GM21723 (cell line): ENCODE measurements at regions not wholly inside any gene's neighbourhood (a gene's known extent, or its start where the extent isn't known, plus 50 kb on each side); places are given as distances from the start of the nearest gene placed in this dataset.
"Not testable (repeated sequence)": the region's sequence is repeated elsewhere in the genome, so short reads cannot be mapped to it uniquely, and the experiment has no call there.

Experiments
- ATAC-seq: cut with Tn5 transposase; IDR thresholded peaks from one replicate; pipeline ENCODE4 v1.9.1; 2021; ENCODE audit warnings: mild to moderate bottlenecking, moderate library complexity; ENCODE audit not compliant: unreplicated experiment

DNA sequence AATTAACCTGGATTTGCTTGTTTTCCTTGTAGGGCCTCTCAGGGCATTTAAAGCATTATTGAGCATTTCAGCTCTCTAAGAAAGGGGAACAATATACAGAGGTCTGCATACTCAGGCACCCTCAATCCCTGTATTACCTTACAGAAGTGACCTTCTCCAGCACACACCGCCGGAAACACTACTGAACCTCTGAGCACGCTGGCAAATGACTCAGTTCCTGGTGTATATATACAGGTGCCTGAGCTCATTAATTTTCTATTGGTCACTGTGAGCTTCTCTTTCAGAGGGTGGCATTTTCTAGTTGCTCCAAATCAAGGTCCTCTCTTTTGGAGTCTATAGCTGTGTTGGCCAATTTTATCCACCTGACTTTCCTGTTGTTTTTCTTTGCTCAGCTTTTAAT lies 85.2 kb upstream of the COPS8 start:
- no peak for ATAC-seq

DNA sequence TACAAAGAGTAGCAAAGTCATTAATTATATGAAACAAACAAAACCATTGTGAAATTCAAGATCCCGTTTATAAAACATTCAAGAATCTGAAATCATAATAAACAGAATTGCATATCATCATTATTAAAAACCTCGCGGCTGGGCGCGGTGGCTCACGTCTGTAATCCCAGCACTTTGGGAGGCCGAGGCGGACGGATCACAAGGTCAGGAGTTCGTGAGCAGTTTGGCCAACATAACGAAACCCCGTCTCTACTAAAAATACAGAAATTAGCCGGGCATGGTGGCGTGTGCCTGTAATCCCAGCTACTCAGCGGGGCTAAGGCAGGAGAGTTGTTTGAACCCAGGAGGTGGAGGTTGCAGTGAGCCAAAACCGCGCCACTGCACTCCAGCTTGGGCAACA lies 80.3 kb upstream of the COPS8 start:
- not testable (repeated sequence) for ATAC-seq

DNA sequence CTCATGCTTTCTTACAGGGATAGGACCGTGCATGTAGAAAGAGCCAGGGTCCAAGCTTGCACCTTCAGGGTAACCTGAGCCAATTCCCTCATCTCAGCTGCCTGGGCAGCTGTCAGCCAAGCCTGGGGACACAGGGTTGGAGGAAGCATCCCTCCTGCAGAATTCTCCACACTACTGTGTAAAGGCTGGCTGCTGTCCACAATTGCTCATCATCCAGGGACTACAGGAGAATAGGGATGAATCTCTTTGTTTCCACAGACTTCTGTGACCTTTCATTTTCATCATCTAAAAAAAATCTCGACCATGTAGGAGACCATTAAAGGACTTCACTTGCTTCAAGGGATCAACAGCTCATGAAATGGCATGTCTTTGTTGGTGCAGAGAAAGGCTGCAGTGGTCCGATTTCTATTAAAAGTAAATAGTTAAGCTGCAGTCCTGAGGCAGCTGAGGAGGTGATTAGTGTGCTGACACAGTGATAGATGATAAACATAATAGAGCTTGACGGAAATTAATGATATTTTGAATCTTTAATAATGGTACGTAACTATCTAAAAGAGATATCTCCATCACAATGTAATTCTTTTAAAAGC lies 74.4 kb upstream of the COPS8 start:
- ATAC-seq, result no peak

DNA sequence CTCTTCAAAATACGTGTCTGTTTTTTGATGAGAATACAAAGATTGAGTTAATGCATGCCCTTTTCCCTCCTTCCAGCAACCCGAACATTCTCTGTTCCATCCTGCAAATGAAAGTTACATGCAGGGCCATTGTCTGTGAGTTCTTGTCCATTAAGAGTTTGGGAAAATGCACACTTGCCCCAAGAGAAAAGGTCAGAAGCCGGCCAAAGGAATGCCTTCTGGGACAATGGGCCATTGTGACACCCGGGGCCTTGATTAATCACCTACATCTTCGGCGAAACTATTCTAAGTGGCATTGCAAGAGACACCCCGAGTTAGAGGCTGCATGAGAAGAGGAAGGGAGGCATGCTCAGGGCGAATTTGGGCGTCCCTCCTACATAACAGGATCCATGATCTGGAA lies 73.7 kb upstream of the COPS8 start:
- ATAC-seq, result no peak

DNA sequence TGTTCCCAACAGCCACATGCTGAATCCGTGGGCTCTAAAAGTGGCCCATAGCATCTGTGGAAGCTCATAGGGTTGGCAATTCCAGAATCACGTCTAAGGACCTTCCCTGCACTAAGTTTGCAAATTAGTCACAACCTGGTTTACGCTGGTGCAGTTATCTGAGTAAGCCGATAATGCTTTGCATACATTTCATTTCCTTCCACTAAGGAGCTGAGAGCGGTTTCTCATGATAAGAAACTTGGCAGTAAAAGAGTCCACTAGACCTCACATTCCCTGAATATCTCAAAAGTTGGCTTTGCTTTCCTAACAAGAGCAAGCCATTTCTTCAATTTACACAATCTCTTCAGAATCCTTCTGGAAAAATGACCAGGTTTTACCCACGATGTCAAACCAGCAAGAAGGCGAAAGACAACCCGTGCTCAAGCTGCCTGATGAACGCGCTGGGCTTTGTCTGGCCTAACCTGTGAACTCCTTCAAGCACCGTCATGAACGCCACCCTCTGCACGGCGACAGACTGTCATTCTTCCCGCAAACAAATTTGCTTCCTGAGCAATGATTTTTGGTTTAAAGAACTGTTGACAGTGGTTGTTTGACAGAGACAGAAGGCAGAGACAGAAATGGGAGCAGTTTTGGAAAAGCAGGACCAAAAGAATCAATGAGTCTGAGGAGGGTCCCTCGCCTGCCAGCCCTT lies 73.0 kb upstream of the COPS8 start:
- ATAC-seq, result no peak

DNA sequence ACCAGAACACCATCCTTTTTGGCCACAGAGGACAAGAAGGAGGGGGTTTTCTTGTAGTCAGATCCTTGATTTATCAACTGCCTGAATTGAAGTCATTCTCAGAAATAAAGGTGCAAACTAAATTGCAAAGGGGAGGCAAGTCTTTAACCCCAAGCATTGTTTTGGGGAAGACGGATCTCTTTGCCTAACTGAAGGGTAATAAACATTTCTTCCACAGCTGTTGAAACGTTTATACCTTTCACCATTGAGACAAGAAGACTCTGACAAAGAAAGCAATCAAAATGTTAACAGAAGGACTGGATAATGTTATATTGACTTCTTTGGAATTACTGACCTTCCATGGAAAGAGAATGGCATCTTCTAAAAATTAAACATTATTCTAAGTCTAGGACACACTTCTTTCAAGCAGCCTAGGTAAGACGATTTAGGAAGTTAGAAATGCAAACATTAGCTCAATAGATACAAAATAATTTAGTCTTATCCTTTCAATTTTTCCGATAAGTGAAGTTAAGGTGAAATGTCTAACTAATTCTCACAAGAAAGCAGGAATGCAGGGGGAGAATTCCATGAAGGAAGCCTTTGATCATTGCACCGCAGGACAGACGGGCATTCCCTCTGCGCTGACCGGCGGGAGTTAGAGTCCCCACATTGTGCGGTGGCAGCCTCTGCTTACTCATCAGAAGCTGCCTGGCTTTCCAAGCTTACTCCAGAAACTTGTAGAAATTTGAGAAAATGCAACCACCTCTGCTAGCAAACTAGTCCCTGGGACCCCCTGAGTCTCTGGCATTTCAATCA lies 69.4 kb upstream of the COPS8 start:
- no peak for ATAC-seq

DNA sequence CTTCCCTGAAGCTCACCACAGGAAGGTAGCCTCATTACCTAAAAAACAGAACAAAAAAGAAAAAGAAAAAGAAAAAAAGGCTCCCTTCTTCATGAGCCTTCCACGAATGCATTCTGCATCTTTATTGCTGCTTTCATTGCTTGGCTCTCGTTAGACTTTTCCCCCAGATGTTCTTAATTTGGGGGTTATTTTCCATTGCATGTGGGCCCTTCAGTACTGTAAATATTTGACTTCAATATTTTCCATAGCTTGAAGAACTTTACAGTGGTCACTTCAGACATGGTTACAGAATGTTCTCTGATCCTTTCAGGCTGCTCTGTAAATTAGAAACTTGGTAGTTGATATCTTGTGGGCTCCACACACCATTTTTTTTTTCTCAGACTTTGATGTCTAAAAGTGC lies 65.6 kb upstream of the COPS8 start:
- ATAC-seq, result no peak

DNA sequence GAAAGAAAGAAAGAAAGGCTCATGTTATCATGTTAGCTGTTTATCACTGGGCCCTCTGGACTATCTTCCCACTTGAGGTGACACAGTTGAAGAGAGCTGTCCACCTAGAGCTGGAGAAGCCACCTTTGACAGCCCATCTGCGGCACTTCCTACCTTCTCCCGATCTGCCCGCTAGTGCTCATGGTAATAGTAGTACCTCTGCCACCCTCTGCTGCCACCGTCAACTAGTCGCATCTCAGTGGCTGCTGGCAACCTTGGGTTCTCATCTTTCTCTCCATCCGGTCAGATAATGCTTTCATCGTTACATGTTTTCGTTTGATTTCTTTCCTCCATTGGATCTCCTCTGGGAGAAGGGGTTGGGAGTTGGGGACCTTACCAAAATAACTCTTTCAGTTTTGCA lies 63.2 kb upstream of the COPS8 start:
- no peak for ATAC-seq

DNA sequence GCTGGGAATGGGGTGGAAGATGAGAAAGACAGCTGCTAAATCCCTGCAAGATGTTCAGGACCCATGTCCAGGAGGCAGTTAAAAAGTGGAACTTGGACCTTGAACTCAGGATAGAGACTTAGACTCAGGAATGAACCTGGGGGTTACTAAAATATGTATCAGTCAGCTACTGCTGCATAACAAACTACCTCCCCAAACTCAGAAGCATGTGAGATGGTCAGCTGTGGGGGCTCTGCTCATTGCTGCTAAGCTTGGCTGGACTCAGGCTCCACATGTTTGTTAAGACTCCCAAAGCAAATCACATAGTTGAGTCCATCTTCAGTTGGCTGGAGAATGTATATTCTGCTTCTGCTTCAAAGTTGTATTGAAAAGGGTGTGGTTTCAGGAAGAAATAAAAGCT lies 61.4 kb upstream of the COPS8 start:
- ATAC-seq, result no peak

DNA sequence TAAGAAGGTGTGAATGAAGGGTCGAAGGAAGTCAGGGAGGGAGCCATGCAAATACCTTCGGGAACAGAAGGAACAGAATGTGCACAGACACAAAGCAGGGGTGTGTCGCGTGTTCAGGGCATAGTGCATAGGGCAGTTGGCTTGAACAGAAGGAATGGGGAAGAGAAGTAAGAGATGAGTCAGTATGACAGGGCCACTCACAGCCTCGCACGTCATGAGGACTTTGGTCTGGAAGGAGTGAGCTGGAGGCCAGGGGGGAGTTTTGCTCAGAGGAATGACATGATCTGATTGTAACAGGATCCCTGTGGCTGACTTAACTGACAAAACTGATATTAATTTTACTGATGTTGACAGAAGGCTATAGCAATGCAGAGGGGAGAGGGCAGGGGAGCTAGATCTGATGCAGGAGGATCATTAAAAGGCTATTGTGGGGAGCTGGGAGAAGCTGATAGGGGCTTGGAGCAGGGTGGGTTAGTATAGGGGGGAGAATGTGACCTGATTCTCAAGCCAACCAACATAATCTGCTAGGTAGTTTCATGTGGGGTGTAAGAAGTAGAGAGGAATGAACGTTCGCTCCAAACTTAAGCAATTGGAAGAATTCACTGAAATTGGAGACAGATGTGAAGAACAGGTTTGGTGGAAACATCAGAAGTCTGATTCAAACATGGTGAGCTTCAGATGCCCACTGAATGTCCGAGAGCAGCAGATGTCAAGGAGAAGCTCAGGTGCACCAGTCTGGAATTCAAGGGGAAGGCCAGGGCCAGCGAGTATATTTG lies 60.4 kb upstream of the COPS8 start:
- no peak for ATAC-seq

DNA sequence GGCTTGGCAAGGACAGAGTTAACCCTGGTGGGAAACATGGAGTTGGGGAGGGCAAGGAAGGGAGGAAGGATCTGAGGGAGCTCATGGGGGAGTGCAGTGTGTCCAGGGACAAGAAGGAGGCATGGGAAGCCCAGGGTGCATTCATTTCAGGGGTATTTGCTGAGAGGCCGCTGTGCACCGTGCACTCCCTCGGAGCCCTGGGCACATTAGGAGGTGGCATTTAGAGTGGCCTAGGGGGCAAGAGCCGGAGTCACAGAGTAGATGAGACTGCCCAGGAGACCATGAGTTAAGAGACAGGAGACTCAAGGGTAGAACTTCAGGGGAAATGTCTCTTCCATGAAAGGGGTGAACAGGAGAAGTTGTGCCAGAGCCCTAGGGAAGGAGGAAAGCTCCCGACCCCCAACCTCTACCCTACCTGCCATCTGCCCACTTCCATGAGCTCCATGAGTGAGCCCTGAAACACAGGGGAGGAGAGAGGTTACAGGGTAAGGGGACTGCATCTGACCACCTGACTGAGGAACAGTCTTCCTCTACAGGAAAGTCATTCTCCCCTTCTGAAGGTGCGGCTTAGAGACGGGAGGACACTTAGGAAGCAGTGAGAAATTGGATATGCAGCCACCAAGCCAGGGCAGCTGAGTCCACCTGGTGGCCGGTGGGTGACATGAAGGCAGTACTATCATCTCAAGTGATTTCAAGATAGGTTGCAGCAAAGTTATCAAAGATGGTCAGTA lies 58.5 kb upstream of the COPS8 start:
- peak; percentile 49 for ATAC-seq

DNA sequence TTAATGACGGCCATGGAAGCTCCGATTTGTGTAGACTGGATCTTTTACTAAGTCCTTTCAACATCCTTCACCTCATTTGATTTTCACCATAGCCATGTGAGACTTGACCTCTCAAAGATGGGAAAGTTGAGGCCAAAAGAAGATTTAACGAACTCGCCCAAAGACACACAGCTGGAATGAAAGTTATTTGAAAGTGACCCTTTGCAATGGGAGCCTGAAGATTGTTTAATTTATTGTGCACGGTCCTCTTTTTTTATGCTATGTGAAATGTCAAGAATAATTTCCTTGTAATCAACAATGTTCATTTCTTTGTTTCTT lies 58.0 kb upstream of the COPS8 start:
- ATAC-seq, result no peak

DNA sequence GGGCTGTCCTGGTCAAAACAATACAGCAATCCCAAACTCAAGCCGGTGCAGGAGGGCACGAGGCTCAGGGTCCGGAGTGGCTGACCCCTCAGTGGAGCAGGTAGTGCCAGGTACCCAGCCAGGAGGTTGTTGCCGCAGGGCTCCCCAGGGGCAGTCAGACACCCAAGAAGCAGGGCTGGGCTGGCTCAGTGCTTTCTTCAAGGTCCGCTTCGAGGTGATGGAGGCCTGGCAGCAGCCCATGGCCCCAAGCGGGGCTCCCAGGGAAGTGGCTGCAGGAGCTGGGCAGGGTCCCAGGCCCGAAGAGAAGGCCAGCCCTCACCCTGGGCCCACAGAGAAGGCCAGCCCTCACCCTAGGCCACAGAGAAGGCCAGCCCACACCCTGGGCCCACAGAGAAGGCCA lies 55.3 kb upstream of the COPS8 start:
- ATAC-seq, result no peak

DNA sequence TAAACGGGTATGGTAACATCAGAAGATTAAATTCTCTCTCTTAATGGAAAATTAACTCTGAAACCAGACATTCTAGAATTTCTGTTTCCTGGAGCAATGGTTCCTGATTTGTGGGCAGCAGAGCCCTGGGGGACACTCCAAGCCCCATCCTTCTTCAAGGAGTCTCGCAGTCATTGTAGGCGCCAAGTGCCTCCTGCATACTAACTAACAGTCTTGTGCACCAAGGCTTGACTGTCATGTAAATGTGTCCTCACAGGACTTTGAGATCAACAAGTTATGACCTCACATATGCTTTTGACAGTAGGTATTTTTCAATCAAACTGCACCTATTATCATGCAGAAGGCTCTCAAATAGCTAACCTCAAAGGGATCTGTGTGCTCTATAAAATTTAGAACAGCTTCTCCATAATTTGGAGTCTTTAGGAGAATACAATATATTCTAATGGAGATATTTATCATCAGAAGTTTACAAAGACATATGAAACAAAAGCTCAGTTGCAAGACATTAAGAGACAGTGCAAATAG lies 52.1 kb upstream of the COPS8 start:
- ATAC-seq, result no peak

DNA sequence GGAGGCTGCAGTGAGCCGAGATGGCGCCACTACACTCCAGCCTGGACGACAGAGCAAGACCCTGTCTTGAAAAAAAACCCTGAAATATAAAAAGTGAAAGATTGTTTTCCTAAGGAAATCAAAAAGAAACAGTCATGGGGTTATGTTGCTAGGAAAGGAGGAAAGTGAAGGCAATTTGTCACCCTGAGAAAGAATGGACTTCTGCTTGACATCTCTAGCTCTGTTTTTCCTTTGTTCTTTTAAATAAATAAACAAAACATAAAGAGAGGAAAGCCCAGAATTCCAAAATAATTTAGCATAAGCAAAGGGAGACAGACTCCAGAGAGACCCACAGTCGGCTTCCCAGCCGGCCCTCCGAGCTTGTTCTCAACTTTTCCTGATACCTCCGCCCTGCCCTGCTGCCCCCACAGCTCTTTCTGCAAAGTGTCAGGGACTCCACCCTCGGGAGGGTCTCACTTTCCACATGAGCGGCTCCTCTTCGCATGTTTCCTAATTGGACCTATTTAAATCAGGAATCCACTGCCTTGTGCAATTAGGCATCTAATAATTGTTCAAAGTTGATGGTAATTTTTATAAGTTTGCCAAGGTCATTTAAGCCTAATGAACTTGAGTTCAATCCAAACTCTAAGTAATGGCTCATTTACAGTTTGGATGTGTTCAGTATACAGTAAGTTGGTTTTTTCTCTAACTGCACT lies 49.8 kb upstream of the COPS8 start:
- no peak for ATAC-seq
